ENCODE measurements at regions not wholly inside any gene's neighbourhood (a gene's known extent, or its start where the extent isn't known, plus 50 kb on each side); places are given as distances from the start of the nearest gene placed in this dataset.

- H3K27me3 ChIP-seq, result peaks cover 2% of the 10 kb centered on the region
- H3K9me3 ChIP-seq (ENCODE audit: low read depth), result no peaks in the 10 kb centered on the region
- H3K36me3 ChIP-seq, result no peaks in the 10 kb centered on the region
- no peak overlapping the region for H3K27ac ChIP-seq
- no peaks in the 10 kb centered on the region for H3K4me1 ChIP-seq (ENCODE audit: low read depth)
- no peak for TF ChIP-seq CTCF (IDR thresholded peaks at IDR 0.05; ENCODE audit: low read depth, low read length)
- no peak overlapping the region for H3K4me3 ChIP-seq
- no peak for DNase-seq (ENCODE audit: low read depth in 1 of 2, low spot score in 1 of 2)
Observed at GRCh38 chr16:79847101-79847500, 246.6 kb upstream of the MAF start.

DNA sequence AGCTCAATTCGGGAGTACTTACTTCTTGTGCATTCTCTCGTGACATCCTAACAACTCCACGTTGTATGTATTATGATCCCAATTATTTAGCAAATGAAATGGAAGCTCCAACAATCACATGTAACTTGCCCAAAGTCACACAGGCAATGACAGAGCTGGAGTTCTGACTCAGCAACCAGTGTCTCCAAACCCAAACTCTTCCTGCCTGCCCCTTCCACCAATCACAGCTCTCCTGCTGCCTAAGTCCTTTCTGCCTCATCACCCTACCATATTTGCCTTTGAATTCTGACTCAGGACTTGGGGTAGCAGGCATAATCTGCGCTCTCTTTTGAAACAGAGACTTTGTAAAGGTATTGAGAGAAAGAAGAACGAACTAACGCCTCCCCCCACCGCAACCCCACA lies 245.2 kb upstream of the MAF start:
- no peak overlapping the region for H3K4me3 ChIP-seq
- no peak for TF ChIP-seq CTCF (IDR thresholded peaks at IDR 0.05; ENCODE audit: low read depth, low read length)
- H3K36me3 ChIP-seq, result no peaks in the 10 kb centered on the region
- no peaks in the 10 kb centered on the region for H3K4me1 ChIP-seq (ENCODE audit: low read depth)
- H3K27me3 ChIP-seq, result peaks cover 2% of the 10 kb centered on the region
- no peaks in the 10 kb centered on the region for H3K9me3 ChIP-seq (ENCODE audit: low read depth)
- DNase-seq (ENCODE audit: low read depth in 1 of 2, low spot score in 1 of 2), result no peak
- no peak overlapping the region for H3K27ac ChIP-seq

DNA sequence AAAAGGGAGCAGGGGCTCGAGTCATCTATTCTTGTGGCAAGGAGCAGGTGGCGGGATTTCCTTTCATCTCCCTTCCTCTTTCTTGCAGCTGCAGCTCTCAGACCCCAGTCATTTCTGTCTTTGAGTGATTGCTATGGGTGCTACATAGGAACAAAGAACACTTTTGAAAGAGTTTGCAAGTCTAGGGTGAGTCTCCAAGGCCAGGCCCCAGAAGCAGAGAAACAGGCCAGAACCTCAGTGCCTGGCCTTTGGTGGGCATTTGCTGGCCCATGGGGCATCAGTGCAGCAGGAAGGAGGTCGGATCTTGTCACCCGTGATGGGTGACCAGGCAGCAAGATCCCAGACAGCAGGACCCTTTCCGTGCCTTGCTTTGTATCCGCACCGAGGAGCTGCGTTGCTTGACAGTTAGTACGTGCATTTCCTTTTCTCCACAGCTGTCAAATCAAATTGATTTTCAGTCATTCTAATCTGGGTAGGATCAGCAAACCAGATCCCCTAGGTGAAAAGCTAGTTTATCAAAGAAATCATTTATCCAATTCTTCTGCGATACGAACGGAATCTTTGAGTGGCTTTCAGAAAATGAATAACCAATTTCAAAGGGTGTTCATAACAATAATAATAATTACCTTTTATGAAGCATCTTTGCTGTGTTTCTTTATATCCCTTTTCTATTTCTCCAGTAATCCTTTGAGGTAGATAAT lies 244.6 kb upstream of the MAF start:
- no peak for TF ChIP-seq CTCF (IDR thresholded peaks at IDR 0.05; ENCODE audit: low read depth, low read length)
- no peak for DNase-seq (ENCODE audit: low read depth in 1 of 2, low spot score in 1 of 2)
- no peaks in the 10 kb centered on the region for H3K4me1 ChIP-seq (ENCODE audit: low read depth)
- no peaks in the 10 kb centered on the region for H3K36me3 ChIP-seq
- H3K27me3 ChIP-seq, result peaks cover 2% of the 10 kb centered on the region
- H3K9me3 ChIP-seq (ENCODE audit: low read depth), result no peaks in the 10 kb centered on the region
- no peak overlapping the region for H3K4me3 ChIP-seq
- no peak overlapping the region for H3K27ac ChIP-seq

- DNase-seq (ENCODE audit: low read depth in 1 of 2, low spot score in 1 of 2), result no peak
- Histone ChIP-seq H3K27ac (no peak overlapping the region), H3K36me3 (no peaks in the 10 kb centered on the region), H3K9me3 (ENCODE audit: low read depth) (no peaks in the 10 kb centered on the region), H3K4me1 (ENCODE audit: low read depth) (no peaks in the 10 kb centered on the region), H3K27me3 (peaks cover 2% of the 10 kb centered on the region), H3K4me3 (no peak overlapping the region)
- TF ChIP-seq CTCF (IDR thresholded peaks at IDR 0.05; ENCODE audit: low read depth, low read length), result no peak
Observed at GRCh38 chr16:79844603-79845002, 244.1 kb upstream of the MAF start.

DNA sequence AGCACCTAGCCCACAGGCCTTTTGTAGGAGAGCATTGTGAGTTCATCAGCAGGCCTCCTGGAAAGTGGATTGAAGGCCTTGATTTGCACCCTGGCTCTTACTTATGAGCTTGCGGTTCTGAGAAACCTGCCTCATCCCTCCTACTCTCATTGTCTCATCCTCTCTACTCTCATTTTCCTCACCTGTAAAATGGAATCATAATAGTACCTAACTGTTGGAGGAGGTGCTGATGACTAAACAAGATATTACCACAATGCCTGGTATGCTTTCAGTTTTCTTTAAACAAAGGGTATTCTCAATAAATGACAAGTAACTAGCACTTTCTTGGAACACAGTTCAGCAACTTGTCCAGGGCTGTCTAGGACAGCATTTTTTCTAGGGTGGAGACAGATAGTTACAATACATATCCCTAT lies 243.1 kb upstream of the MAF start:
- Histone ChIP-seq H3K4me1 (ENCODE audit: low read depth) (no peaks in the 10 kb centered on the region), H3K27ac (no peak overlapping the region)
- no peak for DNase-seq (ENCODE audit: low read depth in 1 of 2, low spot score in 1 of 2)

More for the DNA sequence above, 243.1 kb upstream of the MAF start:
- H3K9me3 ChIP-seq (ENCODE audit: low read depth), result no peaks in the 10 kb centered on the region
- H3K4me3 ChIP-seq, result no peak overlapping the region
- TF ChIP-seq CTCF (IDR thresholded peaks at IDR 0.05; ENCODE audit: low read depth, low read length), result no peak
- H3K36me3 ChIP-seq, result no peaks in the 10 kb centered on the region
- H3K27me3 ChIP-seq, result peaks cover 2% of the 10 kb centered on the region
